GM12878 (cell line): ENCODE measurements at regions not wholly inside any gene's neighbourhood (a gene's known extent, or its start where the extent isn't known, plus 50 kb on each side); places are given as distances from the start of the nearest gene placed in this dataset.

Source experiments
- BCL3 ChIP-seq: IDR thresholded peaks from 2 replicates; pipeline ENCODE4 v1.6.1; 2011; ENCODE audit warnings: borderline replicate concordance, low read depth, mild to moderate bottlenecking, moderate library complexity, low read length; ENCODE audit not compliant: insufficient read depth, poor library complexity, severe bottlenecking
- CHD1 ChIP-seq: IDR thresholded peaks from 2 replicates; pipeline ENCODE4 v1.6.1; 2012; ENCODE audit warnings: low read depth, low read length, improper control_type of control experiment
- CREB1 ChIP-seq: IDR thresholded peaks from 2 replicates; pipeline ENCODE4 v1.6.1; 2012; ENCODE audit warnings: low read depth, mild to moderate bottlenecking, inconsistent platforms
- CTCF ChIP-seq, 3 experiments: IDR thresholded peaks in 2 of 3; conservative IDR thresholded peaks in 1 of 3; 2 replicates each; pipeline ENCODE4 v1.5.1; 2011; ENCODE audit warnings: low read depth in 3 of 3, low read length in 3 of 3, mild to moderate bottlenecking in 3 of 3, control low read depth in 2 of 3, moderate library complexity in 2 of 3, inconsistent platforms in 1 of 3, mixed read lengths in 1 of 3; ENCODE audit not compliant: control insufficient read depth in 2 of 3, insufficient read depth in 1 of 3; ENCODE audit errors: extremely low read depth in 1 of 3
- MYC ChIP-seq: IDR thresholded peaks from 2 replicates; pipeline ENCODE4 v1.6.1; 2011; ENCODE audit warnings: mild to moderate bottlenecking, low read length, moderate library complexity, inconsistent platforms; ENCODE audit not compliant: insufficient read depth, insufficient replicate concordance, insufficient read length, severe bottlenecking
- PBX3 ChIP-seq: IDR thresholded peaks from 2 replicates; pipeline ENCODE4 v1.6.1; 2011; ENCODE audit warnings: mild to moderate bottlenecking, low read depth, low read length, moderate library complexity; ENCODE audit not compliant: insufficient replicate concordance
- POLR2AphosphoS5 ChIP-seq: IDR thresholded peaks from 2 replicates; pipeline ENCODE4 v1.6.1; 2011; ENCODE audit warnings: mild to moderate bottlenecking, low read length, inconsistent platforms
- RB1 ChIP-seq: fragments of 450-650 bp; formaldehyde crosslinking; IDR thresholded peaks from 2 replicates; pipeline ENCODE4 v1.6.1; 2017; ENCODE audit warnings: mild to moderate bottlenecking, borderline replicate concordance
- TBL1XR1 ChIP-seq: IDR thresholded peaks from 2 replicates; pipeline ENCODE4 v1.6.1; 2012; ENCODE audit warnings: low read depth, low read length, improper control_type of control experiment
- USF2 ChIP-seq: IDR thresholded peaks from 2 replicates; pipeline ENCODE4 v1.6.1; 2011; ENCODE audit warnings: low read depth, low read length, improper control_type of control experiment, borderline replicate concordance

- TF ChIP-seq CTCF (IDR thresholded peaks at IDR 0.05 in 2 of 3, conservative IDR thresholded peaks at IDR 0.05 in 1 of 3; ENCODE audit: control insufficient read depth in 2 of 3, extremely low read depth in 1 of 3, insufficient read depth in 1 of 3, low read depth in 3 of 3, low read length in 3 of 3) (no peak), CHD1 (no peak), RB1 (no peak), PBX3 (no peak), TBL1XR1 (no peak), MYC (no peak), BCL3 (no peak), CREB1 (no peak), POLR2AphosphoS5 (no peak), USF2 (no peak)
Measured at GRCh38 chr1:229891227-229891626, 175.8 kb upstream of the GALNT2 start.
